HG03575 (cell line): ENCODE measurements at regions not wholly inside any gene's neighbourhood (a gene's known extent, or its start where the extent isn't known, plus 50 kb on each side); places are given as distances from the start of the nearest gene placed in this dataset.
"Not testable (repeated sequence)": the region's sequence is repeated elsewhere in the genome, so short reads cannot be mapped to it uniquely, and the experiment has no call there.

Experiments used
- ATAC-seq: cut with Tn5 transposase; IDR thresholded peaks from one replicate; pipeline ENCODE4 v1.9.1; 2021; ENCODE audit not compliant: unreplicated experiment, insufficient number of reproducible peaks, low FRiP score; ENCODE audit errors: extremely low read depth

GRCh38 chr9:78383130-78383529 lies 86.2 kb downstream of the PSAT1 start:
- no peak for ATAC-seq

- no peak for ATAC-seq
These were observed 89.4 kb downstream of the PSAT1 start for GRCh38 chr9:78386348-78386747.

GRCh38 chr9:78386773-78387172 lies 89.8 kb downstream of the PSAT1 start:
- ATAC-seq: no peak

- ATAC-seq: no peak
These were observed 96.4 kb downstream of the PSAT1 start for GRCh38 chr9:78393340-78393739.

- ATAC-seq: no peak
These were observed 97.0 kb downstream of the PSAT1 start for GRCh38 chr9:78393932-78394331.

- ATAC-seq: no peak
These were observed 99.2 kb downstream of the PSAT1 start for GRCh38 chr9:78396087-78396486.

- no peak for ATAC-seq
These were observed 100.1 kb downstream of the PSAT1 start for GRCh38 chr9:78397045-78397444.

- no peak for ATAC-seq
These were observed 100.5 kb downstream of the PSAT1 start for GRCh38 chr9:78397454-78397853.

- no peak for ATAC-seq
These were observed 102.2 kb downstream of the PSAT1 start for GRCh38 chr9:78399153-78399552.

GRCh38 chr9:78400496-78400895 lies 103.6 kb downstream of the PSAT1 start:
- no peak for ATAC-seq

- no peak for ATAC-seq
These were observed 108.5 kb downstream of the PSAT1 start for GRCh38 chr9:78405461-78405860.

GRCh38 chr9:78406146-78406545 lies 109.2 kb downstream of the PSAT1 start:
- no peak for ATAC-seq

GRCh38 chr9:78406933-78407332 lies 110.0 kb downstream of the PSAT1 start:
- ATAC-seq: no peak

GRCh38 chr9:78407636-78408312 lies 110.8 kb downstream of the PSAT1 start:
- ATAC-seq: no peak

GRCh38 chr9:78408388-78408787 lies 111.5 kb downstream of the PSAT1 start:
- no peak for ATAC-seq

GRCh38 chr9:78409928-78410510 lies 113.1 kb downstream of the PSAT1 start:
- ATAC-seq: not testable (repeated sequence)

GRCh38 chr9:78422309-78422708 lies 125.4 kb downstream of the PSAT1 start:
- ATAC-seq: no peak

- ATAC-seq: no peak
These were observed 127.4 kb downstream of the PSAT1 start for GRCh38 chr9:78424299-78424698.

GRCh38 chr9:78428640-78429039 lies 131.7 kb downstream of the PSAT1 start:
- no peak for ATAC-seq

GRCh38 chr9:78430387-78430786 lies 133.5 kb downstream of the PSAT1 start:
- no peak for ATAC-seq

GRCh38 chr9:78431039-78431438 lies 134.1 kb downstream of the PSAT1 start:
- ATAC-seq: not testable (repeated sequence)
